Trophoblast cell (in vitro differentiated cells and primary cell): ENCODE measurements at regions not wholly inside any gene's neighbourhood (a gene's known extent, or its start where the extent isn't known, plus 50 kb on each side); places are given as distances from the start of the nearest gene placed in this dataset.
"Not testable (repeated sequence)": the region's sequence is repeated elsewhere in the genome, so short reads cannot be mapped to it uniquely, and the experiment has no call there.

Experiments
- DNase-seq, 2 donors: peaks; one replicate each; pipeline ENCODE4 v3.0.0-alpha.2; 2016
- H2AFZ ChIP-seq: 2 replicates; pipeline ENCODE4 v1.6.1; 2013; ENCODE audit warnings: low read length, moderate library complexity, mild to moderate bottlenecking; ENCODE audit not compliant: insufficient read depth, poor library complexity
- H2AK5ac ChIP-seq: 2 replicates; pipeline ENCODE4 v1.6.1; 2013; ENCODE audit warnings: mild to moderate bottlenecking, low read length
- H2BK120ac ChIP-seq: 2 replicates; pipeline ENCODE4 v1.6.1; 2013; ENCODE audit warnings: low read length, mild to moderate bottlenecking, moderate library complexity; ENCODE audit not compliant: insufficient read depth, poor library complexity
- H2BK12ac ChIP-seq: 2 replicates; pipeline ENCODE4 v1.6.1; 2013; ENCODE audit warnings: mild to moderate bottlenecking, low read length, moderate library complexity
- H2BK5ac ChIP-seq: 2 replicates; pipeline ENCODE4 v1.6.1; 2013; ENCODE audit warnings: low read length, low read depth, moderate library complexity, mild to moderate bottlenecking; ENCODE audit not compliant: poor library complexity
- H3K14ac ChIP-seq: 2 replicates; pipeline ENCODE4 v1.6.1; 2013; ENCODE audit warnings: mild to moderate bottlenecking, low read length
- H3K18ac ChIP-seq: 2 replicates; pipeline ENCODE4 v1.6.1; 2013; ENCODE audit warnings: mild to moderate bottlenecking, low read length
- H3K23ac ChIP-seq: 2 replicates; pipeline ENCODE4 v1.6.1; 2013; ENCODE audit warnings: low read length
- H3K27ac ChIP-seq: 2 replicates; pipeline ENCODE4 v1.5.1; 2013; ENCODE audit warnings: low read depth, mild to moderate bottlenecking, inconsistent platforms, low read length, moderate library complexity
- H3K27me3 ChIP-seq: 2 replicates; pipeline ENCODE4 v1.6.1; 2013; ENCODE audit warnings: inconsistent platforms, mild to moderate bottlenecking, low read length, moderate library complexity; ENCODE audit not compliant: insufficient read depth
- H3K36me3 ChIP-seq, 2 experiments: 1 replicate in 1 of 2; 2 replicates in 1 of 2; pipeline ENCODE4 v1.6.1; 2013; ENCODE audit warnings: low read length in 2 of 2, mild to moderate bottlenecking in 2 of 2, moderate library complexity in 1 of 2; ENCODE audit not compliant: insufficient read depth in 2 of 2, control insufficient read depth in 1 of 2
- H3K4ac ChIP-seq: 2 replicates; pipeline ENCODE4 v1.6.1; 2013; ENCODE audit warnings: low read depth, mild to moderate bottlenecking, low read length, moderate library complexity
- H3K4me1 ChIP-seq, 2 experiments: 1 replicate in 1 of 2; 2 replicates in 1 of 2; pipeline ENCODE4 v1.6.1; 2013; ENCODE audit warnings: low read length in 2 of 2, mild to moderate bottlenecking in 2 of 2, moderate library complexity in 1 of 2; ENCODE audit not compliant: insufficient read depth in 2 of 2, control insufficient read depth in 1 of 2
- H3K4me2 ChIP-seq: 2 replicates; pipeline ENCODE4 v1.6.1; 2013; ENCODE audit warnings: inconsistent platforms, mild to moderate bottlenecking, low read length, moderate library complexity
- H3K4me3 ChIP-seq: 2 replicates; pipeline ENCODE4 v1.5.1; 2013; ENCODE audit warnings: mild to moderate bottlenecking, low read depth, low read length, inconsistent platforms
- H3K79me1 ChIP-seq: one replicate; pipeline ENCODE4 v1.6.1; 2013; ENCODE audit warnings: low read length
- H3K79me2 ChIP-seq: 2 replicates; pipeline ENCODE4 v1.6.1; 2013; ENCODE audit warnings: low read length, mild to moderate bottlenecking; ENCODE audit not compliant: control insufficient read depth, insufficient read depth, poor library complexity
- H3K9ac ChIP-seq: 2 replicates; pipeline ENCODE4 v1.6.1; 2013; ENCODE audit warnings: mild to moderate bottlenecking, low read length
- H3K9me3 ChIP-seq: 2 replicates; pipeline ENCODE4 v1.6.1; 2013; ENCODE audit warnings: low read depth, mild to moderate bottlenecking, control low read depth, inconsistent platforms, low read length; ENCODE audit not compliant: insufficient read depth
- H4K12ac ChIP-seq: 2 replicates; pipeline ENCODE4 v1.6.1; 2013; ENCODE audit warnings: low read depth, mild to moderate bottlenecking, low read length, moderate library complexity
- H4K8ac ChIP-seq: 2 replicates; pipeline ENCODE4 v1.6.1; 2013; ENCODE audit warnings: low read depth, mild to moderate bottlenecking, low read length, moderate library complexity
- H4K91ac ChIP-seq: one replicate; pipeline ENCODE4 v1.6.1; 2013; ENCODE audit warnings: low read depth, mild to moderate bottlenecking, low read length, moderate library complexity
- WGBS: extraction: QIAGEN DNeasy Blood & Tissue Kit; methylation state at CpG from one replicate; pipeline ENCODE4 v1.1.7; 2013; ENCODE audit warnings: missing lambda C conversion rate; ENCODE audit not compliant: insufficient read length, insufficient coverage; ENCODE audit errors: extremely low coverage; 5-methylcytosine and 5-hydroxymethylcytosine counted together

DNA sequence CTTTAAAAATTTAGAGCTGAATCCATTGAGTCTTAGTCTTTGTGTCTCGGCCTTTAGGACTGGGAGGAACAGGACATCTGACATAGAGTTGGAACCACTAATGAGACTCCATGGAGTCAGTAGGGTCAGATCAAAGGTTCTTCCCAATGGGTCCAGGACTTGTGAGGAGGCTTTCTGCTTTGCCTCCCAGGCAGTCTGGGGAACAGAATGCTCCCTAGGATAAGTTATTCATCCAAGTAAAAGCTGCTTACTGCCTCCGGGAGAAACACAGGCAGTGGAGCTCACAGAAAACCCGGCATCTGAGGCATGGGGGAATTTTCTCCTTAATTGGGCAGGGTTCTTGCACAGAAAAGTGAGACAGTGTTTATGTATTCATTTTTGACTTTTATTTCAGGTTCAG lies 216.4 kb downstream of the SEC23IP start:
- no CpG with 5 or more reads among the region's 3 CpGs for WGBS

DNA sequence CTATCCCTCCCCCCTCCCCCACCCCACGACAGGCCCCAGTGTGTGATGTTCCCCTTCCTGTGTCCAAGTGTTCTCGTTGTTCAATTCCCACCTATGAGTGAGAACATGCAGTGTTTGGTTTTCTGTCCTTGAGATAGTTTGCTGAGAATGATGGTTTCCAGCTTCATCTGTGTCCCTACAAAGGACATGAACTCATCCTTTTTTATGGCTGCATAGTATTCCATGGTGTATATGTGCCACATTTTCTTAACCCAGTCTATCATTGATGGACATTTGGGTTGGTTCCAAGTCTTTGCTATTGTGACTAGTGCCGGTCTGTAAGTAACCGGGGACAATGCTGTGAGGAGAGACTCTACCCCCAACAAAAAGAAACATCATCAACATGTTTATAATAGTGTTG lies 217.2 kb downstream of the SEC23IP start:
- H4K91ac ChIP-seq, H3K18ac ChIP-seq, H3K4ac ChIP-seq, H3K9me3 ChIP-seq, H4K12ac ChIP-seq, H2AFZ ChIP-seq, H3K27ac ChIP-seq, H3K27me3 ChIP-seq, H3K79me1 ChIP-seq, H4K8ac ChIP-seq, H3K79me2 ChIP-seq, H2BK120ac ChIP-seq, H3K9ac ChIP-seq, DNase-seq, H3K4me3 ChIP-seq, H2BK5ac ChIP-seq, H3K36me3 ChIP-seq, H3K4me2 ChIP-seq, H2BK12ac ChIP-seq, H3K23ac ChIP-seq, H3K14ac ChIP-seq, H2AK5ac ChIP-seq, H3K4me1 ChIP-seq: not testable (repeated sequence)
- WGBS: no CpG with 5 or more reads among the region's 4 CpGs

More for the DNA sequence above, 216.4 kb downstream of the SEC23IP start:
- no peak for DNase-seq
- Histone ChIP-seq H3K27ac (no peak overlapping the region), H2AK5ac (no peak overlapping the region), H3K14ac (no peak overlapping the region), H4K91ac (no peak overlapping the region), H3K36me3 (no peaks in the 10 kb centered on the region), H3K4ac (no peak overlapping the region), H3K79me2 (no peaks in the 10 kb centered on the region), H3K27me3 (no peaks in the 10 kb centered on the region), H3K4me3 (no peak overlapping the region), H3K4me2 (no peak overlapping the region), H2BK120ac (no peak overlapping the region), H3K9me3 (no peaks in the 10 kb centered on the region), H3K23ac (no peak overlapping the region), H2BK12ac (no peak overlapping the region), H2BK5ac (no peak overlapping the region), H3K9ac (no peak overlapping the region), H3K18ac (no peak overlapping the region), H3K79me1 (no peaks in the 10 kb centered on the region), H3K4me1 (peaks cover 0 to 5% of the 10 kb centered on the region in 2 experiments), H4K12ac (no peak overlapping the region), H2AFZ (no peak overlapping the region), H4K8ac (no peak overlapping the region)

- H3K79me2 ChIP-seq: no peaks in the 10 kb centered on the region
- no peak overlapping the region for H4K91ac ChIP-seq
- H3K36me3 ChIP-seq: no peaks in the 10 kb centered on the region
- no peak overlapping the region for H3K23ac ChIP-seq
- no peak overlapping the region for H2BK5ac ChIP-seq
- no peak overlapping the region for H2AK5ac ChIP-seq
- WGBS: no CpG with 5 or more reads among the region's 1 CpG
- no peak overlapping the region for H2AFZ ChIP-seq
- H4K8ac ChIP-seq: no peak overlapping the region
- no peak overlapping the region for H4K12ac ChIP-seq
- no peak overlapping the region for H3K18ac ChIP-seq
- no peak overlapping the region for H3K9ac ChIP-seq
- H3K27me3 ChIP-seq: no peaks in the 10 kb centered on the region
- no peak overlapping the region for H3K27ac ChIP-seq
- H3K79me1 ChIP-seq: no peaks in the 10 kb centered on the region
- no peaks in the 10 kb centered on the region for H3K9me3 ChIP-seq
- no peak overlapping the region for H2BK12ac ChIP-seq
- H3K4me3 ChIP-seq: no peak overlapping the region
- peak; percentile 67 to 91 for DNase-seq
- H3K4me1 ChIP-seq: no peaks in the 10 kb centered on the region
- no peak overlapping the region for H3K4me2 ChIP-seq
- H2BK120ac ChIP-seq: no peak overlapping the region
- H3K4ac ChIP-seq: no peak overlapping the region
- H3K14ac ChIP-seq: no peak overlapping the region
Measured at GRCh38 chr10:120110196-120110595, 217.7 kb downstream of the SEC23IP start.

GRCh38 chr10:120111628-120112027 lies 219.1 kb downstream of the SEC23IP start:
- Histone ChIP-seq H3K79me1 (no peaks in the 10 kb centered on the region), H3K27me3 (no peaks in the 10 kb centered on the region), H3K79me2 (no peaks in the 10 kb centered on the region), H3K9ac (no peak overlapping the region), H3K4me2 (no peak overlapping the region), H3K4me3 (no peak overlapping the region), H3K27ac (no peak overlapping the region), H3K9me3 (no peaks in the 10 kb centered on the region), H3K23ac (no peak overlapping the region), H3K18ac (no peak overlapping the region), H2BK5ac (no peak overlapping the region), H2AK5ac (no peak overlapping the region), H4K8ac (no peak overlapping the region), H2BK12ac (no peak overlapping the region), H2AFZ (no peak overlapping the region), H3K36me3 (no peaks in the 10 kb centered on the region), H4K91ac (no peak overlapping the region), H3K4me1 (no peaks in the 10 kb centered on the region), H3K14ac (no peak overlapping the region), H3K4ac (no peak overlapping the region), H2BK120ac (no peak overlapping the region), H4K12ac (no peak overlapping the region)
- WGBS: no CpG with 5 or more reads among the region's 3 CpGs
- DNase-seq: no peak
